AG04450 (cell line): ENCODE measurements at regions not wholly inside any gene's neighbourhood (a gene's known extent, or its start where the extent isn't known, plus 50 kb on each side); places are given as distances from the start of the nearest gene placed in this dataset.

Experiments
- CTCF ChIA-PET: fragments of 300-600, 350-600 bp; formaldehyde crosslinking; extraction: SDS; loops from one replicate; lab custom pipeline; 2022; ENCODE audit warnings: antibody characterized with exemption, inconsistent platforms; lab: Charles Lee
- POLR2A ChIA-PET: fragments of 350-600 bp; formaldehyde crosslinking; extraction: SDS; loops from one replicate; lab custom pipeline; 2021; ENCODE audit warnings: antibody characterized with exemption, inconsistent platforms; lab: Yijun Ruan, JAX
- DNase-seq: peaks from one replicate; pipeline ENCODE4 v3.0.0-alpha.2; 2011; ENCODE audit warnings: low read depth, low spot score
- H3K27ac ChIP-seq: one replicate; pipeline ENCODE4 v1.5.1; 2012; ENCODE audit warnings: low read depth, low read length, control low read depth
- H3K27me3 ChIP-seq: one replicate; pipeline ENCODE4 v1.6.0; 2012; ENCODE audit warnings: low read length; ENCODE audit not compliant: control insufficient read depth, insufficient read depth
- H3K4me3 ChIP-seq: 2 replicates; pipeline ENCODE4 v1.5.1; 2011; ENCODE audit warnings: mild to moderate bottlenecking, low read depth, low read length, control low read depth
- H3K9me3 ChIP-seq: 2 replicates; pipeline ENCODE4 v1.5.1; 2012; ENCODE audit warnings: low read length; ENCODE audit not compliant: control insufficient read depth, insufficient read depth
- TF ChIP-seq, protein P1 (sequence below): IDR thresholded peaks from 2 replicates; pipeline ENCODE4 v1.5.1; 2011; ENCODE audit warnings: low read depth, low read length, control low read depth, inconsistent platforms

DNA sequence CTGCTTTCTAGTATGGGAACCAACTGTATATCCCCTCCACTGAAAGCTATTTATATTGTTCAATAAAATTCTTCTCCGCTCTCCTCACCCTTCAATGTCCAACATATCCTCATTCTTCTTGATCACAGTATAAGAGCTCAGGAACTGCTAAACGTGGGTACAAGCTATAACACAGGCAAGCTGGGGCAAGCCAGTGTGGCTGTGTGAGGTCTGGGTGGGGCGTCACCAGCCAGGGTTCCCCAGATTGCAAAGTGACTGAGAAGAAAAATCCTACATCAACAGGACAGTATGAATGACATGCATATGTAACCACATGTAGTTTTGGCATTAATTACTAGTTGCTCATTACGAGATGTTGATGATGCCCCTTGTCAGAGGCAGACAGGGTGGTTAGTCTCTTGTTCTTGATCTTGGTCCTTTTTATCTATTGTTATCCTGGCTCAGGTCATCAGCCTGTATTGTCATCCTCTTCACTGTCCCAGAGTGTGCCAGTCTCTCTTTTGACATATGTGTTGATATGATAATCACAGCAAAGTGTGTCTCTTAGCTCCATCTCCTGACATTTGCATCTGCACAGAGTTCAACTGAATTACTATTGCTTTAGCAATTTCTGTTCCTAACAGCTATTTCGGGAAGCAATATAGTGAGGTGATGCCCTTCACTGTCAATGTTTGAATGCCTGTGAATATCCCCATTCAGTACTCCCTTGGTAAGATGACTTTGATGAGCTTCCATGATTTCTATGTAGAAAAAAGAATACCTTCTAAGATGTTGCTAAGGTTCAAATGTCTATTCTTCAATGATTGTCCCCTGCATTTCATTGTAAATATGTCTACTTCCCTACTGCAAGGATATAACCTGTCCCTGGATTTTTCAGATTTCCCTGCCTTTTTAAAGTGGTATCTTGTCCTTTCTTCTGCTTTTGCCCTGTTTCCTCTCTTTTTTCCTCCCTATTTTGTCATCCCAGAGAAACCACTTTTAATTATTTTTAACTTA lies 140.3 kb downstream of the MAT2B start:
- TF ChIP-seq, protein P1, sequence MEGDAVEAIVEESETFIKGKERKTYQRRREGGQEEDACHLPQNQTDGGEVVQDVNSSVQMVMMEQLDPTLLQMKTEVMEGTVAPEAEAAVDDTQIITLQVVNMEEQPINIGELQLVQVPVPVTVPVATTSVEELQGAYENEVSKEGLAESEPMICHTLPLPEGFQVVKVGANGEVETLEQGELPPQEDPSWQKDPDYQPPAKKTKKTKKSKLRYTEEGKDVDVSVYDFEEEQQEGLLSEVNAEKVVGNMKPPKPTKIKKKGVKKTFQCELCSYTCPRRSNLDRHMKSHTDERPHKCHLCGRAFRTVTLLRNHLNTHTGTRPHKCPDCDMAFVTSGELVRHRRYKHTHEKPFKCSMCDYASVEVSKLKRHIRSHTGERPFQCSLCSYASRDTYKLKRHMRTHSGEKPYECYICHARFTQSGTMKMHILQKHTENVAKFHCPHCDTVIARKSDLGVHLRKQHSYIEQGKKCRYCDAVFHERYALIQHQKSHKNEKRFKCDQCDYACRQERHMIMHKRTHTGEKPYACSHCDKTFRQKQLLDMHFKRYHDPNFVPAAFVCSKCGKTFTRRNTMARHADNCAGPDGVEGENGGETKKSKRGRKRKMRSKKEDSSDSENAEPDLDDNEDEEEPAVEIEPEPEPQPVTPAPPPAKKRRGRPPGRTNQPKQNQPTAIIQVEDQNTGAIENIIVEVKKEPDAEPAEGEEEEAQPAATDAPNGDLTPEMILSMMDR = no peak
- CTCF ChIA-PET = interaction anchor here (1.5 kb wide), 1 partner anchor 858 kb away, joined by 4 read pairs; no protein-coding TSS in a partner anchor
- Histone ChIP-seq H3K27me3 (no peaks in the 10 kb centered on the region), H3K27ac (no peak overlapping the region), H3K4me3 (no peak overlapping the region), H3K9me3 (no peaks in the 10 kb centered on the region)
- POLR2A ChIA-PET = no interaction called here
- DNase-seq = no peak

DNA sequence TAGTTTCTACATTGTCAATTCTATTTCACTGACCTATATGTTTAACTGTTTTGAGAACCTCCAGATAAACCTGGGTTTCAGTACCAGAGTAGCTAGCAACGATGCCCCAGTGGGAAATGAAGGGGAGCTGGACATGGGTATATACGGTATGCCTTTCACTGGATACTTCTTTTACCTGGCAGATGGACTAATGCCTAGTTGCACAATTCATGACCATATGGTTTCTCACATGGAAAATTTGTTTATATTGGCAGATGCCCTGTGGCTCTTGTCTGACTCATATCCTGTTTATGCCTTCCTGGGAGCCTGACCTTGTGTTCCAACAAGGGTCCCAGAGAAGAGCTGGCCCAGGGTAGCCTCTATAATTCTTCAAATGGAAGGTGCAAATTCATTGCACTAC lies 144.1 kb downstream of the MAT2B start:
- TF ChIP-seq, protein P1 = no peak
- DNase-seq = no peak
- H3K4me3 ChIP-seq = no peak overlapping the region

DNA sequence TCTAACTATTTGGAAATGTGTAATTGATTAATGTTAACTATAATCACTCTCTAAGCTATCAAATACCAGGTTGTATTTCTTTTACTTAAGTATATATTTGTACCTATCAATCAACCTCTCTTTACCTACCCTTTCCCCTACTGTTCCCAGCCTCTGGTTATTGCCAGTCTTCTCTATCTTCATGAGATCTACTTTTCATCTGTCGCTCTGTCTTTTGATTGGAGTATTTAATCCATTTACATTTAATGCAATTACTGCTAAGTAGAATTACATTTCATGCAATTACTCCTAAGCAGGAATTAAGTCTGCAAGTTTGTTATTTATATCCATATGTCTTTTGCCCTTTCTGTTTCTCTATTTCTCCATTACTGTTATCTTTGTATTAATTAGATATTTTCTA lies 148.1 kb downstream of the MAT2B start:
- ChIA-PET CTCF (no interaction called here), POLR2A (no interaction called here)
- Histone ChIP-seq H3K27me3 (no peaks in the 10 kb centered on the region), H3K27ac (no peak overlapping the region), H3K9me3 (no peaks in the 10 kb centered on the region), H3K4me3 (no peak overlapping the region)
- TF ChIP-seq, protein P1 = no peak
- no peak for DNase-seq

More for the DNA sequence above, 144.1 kb downstream of the MAT2B start:
- H3K27me3 ChIP-seq = no peaks in the 10 kb centered on the region
- H3K9me3 ChIP-seq = no peaks in the 10 kb centered on the region
- H3K27ac ChIP-seq = no peak overlapping the region
- ChIA-PET CTCF (no interaction called here), POLR2A (no interaction called here)

DNA sequence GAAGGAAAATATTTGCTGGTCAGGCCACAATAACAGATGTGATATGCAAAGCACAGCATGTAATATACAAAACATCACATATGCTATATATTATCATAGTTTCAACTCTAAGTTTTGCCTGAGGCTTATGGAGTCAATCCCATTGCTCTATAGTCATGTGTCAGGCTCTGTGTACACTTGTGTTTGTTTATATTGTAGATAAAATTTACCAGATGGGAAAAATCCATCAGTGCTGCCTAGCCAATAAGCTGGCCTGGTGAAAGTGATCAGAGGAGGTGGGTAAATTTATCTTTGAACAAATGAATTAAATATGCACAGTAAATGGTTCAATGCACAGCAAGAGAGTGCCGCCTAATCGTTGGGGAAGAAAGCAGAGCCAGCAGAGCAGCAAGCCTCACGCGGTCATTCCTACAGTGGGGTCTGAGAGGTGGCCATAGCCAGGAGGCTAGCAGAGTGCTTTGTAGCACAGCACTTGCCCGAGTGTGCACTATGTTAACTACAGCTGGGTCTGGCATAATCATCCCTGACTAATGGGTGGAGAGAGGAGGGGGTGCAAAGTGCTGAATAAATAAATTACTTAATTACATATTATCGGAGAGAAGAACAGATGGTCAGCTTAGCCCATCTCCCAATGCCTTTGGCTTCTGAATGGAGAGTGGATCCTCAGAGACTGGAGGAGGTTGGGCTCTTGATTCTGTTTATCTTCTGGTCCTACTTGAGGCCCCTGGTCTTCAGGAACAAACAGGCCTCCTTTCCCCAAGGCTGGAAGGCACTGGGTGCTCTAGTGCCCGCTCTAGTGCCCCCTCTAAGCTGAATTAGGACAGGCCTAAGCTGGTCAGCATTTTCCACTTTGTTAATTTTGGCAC lies 153.5 kb downstream of the MAT2B start:
- Histone ChIP-seq H3K27me3 (no peaks in the 10 kb centered on the region), H3K27ac (no peak overlapping the region), H3K9me3 (no peaks in the 10 kb centered on the region), H3K4me3 (no peak overlapping the region)
- POLR2A ChIA-PET = interaction anchor here (1.1 kb wide), 1 partner anchor 221 kb away, joined by 4 read pairs; the partner anchor contains the start of gene CCNG1
- no peak for DNase-seq
- TF ChIP-seq, protein P1 = no peak
- CTCF ChIA-PET = interaction anchor here (1.1 to 1.2 kb wide), 2 partner anchors 18 to 845 kb away, joined by 3 to 4 read pairs; no protein-coding TSS in a partner anchor
